AG09319 (cell line): ENCODE measurements at regions not wholly inside any gene's neighbourhood (a gene's known extent, or its start where the extent isn't known, plus 50 kb on each side); places are given as distances from the start of the nearest gene placed in this dataset.

Experiments used
- DNase-seq: peaks from one replicate; pipeline ENCODE4 v3.0.0-alpha.2; 2010; ENCODE audit warnings: low read depth; ENCODE audit errors: extremely low read depth
- TF ChIP-seq, protein P1 (sequence below): IDR thresholded peaks from 2 replicates; pipeline ENCODE4 v1.5.1; 2011; ENCODE audit warnings: low read depth, mild to moderate bottlenecking, inconsistent platforms, low read length, moderate library complexity

DNA sequence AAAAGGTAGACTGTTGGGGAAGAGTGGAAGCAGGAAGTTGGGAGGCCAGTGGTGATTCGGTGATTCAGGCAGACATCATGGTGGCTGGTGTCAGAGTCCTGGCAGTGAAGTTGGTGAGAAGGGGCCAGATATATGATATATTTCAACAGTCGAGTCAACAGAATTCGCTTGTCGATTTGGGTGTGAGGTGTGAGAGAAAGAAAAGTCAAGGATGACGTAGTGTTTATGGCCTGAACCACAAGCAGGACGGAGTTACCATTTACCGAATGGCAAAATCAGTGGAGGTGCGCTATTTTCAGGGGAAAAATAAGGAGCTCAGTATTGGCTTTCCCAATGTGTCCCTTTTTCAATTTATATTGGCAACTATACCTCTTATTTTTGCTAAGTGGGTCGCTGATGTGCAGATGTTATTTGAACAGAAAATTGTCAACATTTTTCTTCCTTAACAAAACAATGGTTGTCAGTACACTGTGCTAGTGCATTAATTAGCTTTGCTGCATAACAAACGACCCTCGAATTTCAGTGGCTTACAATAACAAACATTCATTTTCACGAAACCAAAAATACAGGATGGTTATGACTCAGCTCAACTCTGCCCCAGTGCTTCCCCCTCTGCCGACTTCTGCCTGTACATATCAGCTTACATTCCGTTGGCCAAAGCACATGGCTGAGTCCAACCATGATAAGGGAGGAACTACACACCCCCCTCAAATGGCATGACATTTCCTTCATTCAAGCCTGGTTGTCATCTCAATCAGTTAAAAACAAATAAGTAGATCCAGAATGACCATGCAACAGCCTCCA lies 255.0 kb upstream of the ZFP64 start:
- DNase-seq = no peak
- TF ChIP-seq, protein P1, sequence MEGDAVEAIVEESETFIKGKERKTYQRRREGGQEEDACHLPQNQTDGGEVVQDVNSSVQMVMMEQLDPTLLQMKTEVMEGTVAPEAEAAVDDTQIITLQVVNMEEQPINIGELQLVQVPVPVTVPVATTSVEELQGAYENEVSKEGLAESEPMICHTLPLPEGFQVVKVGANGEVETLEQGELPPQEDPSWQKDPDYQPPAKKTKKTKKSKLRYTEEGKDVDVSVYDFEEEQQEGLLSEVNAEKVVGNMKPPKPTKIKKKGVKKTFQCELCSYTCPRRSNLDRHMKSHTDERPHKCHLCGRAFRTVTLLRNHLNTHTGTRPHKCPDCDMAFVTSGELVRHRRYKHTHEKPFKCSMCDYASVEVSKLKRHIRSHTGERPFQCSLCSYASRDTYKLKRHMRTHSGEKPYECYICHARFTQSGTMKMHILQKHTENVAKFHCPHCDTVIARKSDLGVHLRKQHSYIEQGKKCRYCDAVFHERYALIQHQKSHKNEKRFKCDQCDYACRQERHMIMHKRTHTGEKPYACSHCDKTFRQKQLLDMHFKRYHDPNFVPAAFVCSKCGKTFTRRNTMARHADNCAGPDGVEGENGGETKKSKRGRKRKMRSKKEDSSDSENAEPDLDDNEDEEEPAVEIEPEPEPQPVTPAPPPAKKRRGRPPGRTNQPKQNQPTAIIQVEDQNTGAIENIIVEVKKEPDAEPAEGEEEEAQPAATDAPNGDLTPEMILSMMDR = no peak

DNA sequence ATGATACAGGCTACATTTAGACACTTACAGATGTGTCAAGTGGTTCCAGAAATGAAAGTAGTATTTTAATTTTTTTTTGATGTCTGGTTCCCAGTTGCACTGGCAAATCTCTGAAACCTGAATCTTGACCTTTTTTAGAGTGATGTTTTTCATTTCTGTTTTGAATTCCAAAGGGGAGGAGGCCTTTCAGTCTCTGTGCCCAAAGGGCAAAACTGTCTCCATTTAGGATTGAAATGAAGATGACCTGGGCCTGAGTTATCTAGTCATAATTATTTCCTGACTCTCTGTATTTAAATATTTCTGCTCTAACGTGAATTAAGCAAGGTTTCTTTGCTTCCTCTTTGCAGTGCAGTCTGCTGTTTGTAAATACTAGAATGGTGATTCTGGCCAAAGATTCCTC lies 252.9 kb upstream of the ZFP64 start:
- DNase-seq = no peak
- TF ChIP-seq, protein P1 = no peak

DNA sequence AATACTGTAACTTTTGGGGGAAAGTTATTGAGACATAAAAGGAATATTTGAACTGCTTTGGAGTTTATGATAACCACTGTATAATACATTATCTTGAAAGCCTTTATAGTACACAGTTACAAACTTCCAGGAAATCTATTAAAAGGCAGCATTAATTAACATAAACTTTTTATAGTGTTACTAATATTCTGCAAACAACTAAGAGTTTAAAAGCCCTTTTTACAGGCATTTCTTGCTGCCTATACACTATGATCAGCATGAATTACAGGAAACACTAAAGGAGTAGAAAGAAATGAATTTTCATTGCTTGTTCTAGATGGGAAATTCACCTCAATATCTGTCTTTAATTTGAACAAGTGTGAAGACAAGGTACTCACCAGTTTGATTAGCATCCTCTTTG lies 252.3 kb upstream of the ZFP64 start:
- DNase-seq = no peak

DNA sequence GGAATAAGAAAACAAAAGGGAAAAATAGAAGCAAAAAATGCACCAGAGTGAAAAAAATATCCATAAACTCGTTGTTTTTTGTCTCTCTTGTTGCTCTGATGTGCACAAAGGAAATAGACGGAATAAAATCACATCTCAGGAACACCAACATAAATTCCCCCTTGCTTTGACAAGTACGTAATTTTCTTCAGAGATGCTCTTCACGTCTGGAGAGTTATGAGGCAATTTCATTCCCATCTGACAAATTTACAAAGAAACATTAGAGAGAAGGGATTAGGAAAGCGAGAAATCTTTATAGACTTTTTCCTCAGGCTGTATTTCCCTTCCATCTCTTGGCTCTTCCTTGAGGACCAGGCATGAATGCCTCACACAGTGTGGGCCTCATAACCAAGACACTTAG lies 250.1 kb upstream of the ZFP64 start:
- DNase-seq = no peak
- TF ChIP-seq, protein P1 = no peak

More for the DNA sequence above, 252.3 kb upstream of the ZFP64 start:
- TF ChIP-seq, protein P1 = no peak

DNA sequence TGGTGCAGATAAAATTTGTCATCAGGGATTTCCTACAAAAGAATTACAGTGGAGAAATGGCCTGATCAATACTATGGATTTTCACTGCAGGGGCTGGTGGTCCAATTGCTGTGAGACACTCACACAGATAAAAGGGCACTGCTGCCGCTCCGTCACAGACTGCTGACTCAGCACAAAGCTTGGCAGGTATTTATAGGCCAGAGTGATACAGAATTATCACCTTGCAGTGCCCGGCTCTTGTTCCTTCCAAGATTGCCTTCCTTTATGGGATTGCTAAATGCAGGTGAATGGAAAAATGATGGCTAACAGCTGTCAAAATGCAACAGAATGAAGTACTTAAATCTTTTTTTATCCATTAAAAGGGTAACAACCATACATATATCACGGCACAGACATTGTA lies 247.8 kb upstream of the ZFP64 start:
- no peak for DNase-seq
- TF ChIP-seq, protein P1 = no peak

DNA sequence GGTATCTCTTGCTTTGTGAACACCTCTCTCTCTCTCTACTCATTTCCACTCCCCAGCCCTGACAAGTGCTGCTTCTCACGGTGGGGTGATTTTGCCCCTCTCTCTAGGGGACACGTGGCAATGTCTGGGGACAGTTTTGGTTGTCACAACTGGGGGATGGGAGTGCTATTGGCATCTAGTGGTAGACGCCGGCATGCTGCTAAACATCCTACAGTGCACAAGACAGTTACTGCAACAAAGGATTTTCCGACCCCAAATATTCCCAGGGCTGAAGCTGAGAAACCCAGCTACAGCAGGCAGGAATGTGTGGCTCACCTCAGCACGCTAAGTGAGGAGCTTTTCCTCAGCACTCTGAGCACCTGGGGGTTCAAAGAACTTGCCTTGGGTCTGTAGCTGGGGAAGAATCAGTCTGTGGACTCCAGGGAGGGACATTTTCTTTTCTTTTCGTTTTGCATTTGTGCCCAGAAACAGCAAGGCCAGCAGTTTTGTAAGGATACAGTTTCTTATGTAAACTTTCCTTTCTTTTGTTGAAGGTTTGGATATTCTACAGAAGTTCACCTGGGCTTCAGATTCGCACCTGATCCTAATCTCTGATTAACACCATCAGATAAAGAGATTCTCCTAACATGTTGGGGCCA lies 246.9 kb upstream of the ZFP64 start:
- DNase-seq = no peak

DNA sequence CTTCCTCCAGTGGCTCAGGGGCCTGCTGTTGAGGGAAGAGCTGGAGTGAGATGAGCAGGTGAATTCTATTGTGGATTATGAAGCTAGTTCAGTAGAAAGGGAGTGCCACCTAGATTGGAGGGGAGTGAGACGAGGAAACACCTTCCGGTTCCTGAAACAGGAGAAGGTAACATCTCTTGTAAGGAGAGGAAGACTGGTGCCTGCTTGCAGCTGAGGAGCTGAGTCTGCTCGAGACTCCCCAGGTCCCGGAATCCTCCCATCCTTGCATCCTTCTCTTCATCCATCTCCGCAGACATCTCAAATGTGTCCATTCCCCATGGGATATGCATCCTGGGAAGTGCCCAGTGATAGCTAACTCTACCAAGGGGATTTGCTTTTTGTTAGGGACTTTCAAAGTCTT lies 242.9 kb upstream of the ZFP64 start:
- TF ChIP-seq, protein P1 = no peak
- no peak for DNase-seq

More for the DNA sequence above, 246.9 kb upstream of the ZFP64 start:
- TF ChIP-seq, protein P1 = no peak
